Liver (tissue), 8 donors: ENCODE measurements at regions not wholly inside any gene's neighbourhood (a gene's known extent, or its start where the extent isn't known, plus 50 kb on each side); places are given as distances from the start of the nearest gene placed in this dataset.

ENCODE experiments used
- DNase-seq: peaks from one replicate; pipeline ENCODE4 v3.0.0-alpha.2; 2017; ENCODE audit warnings: low spot score
- H3K27ac ChIP-seq, 2 donors: one replicate each; pipeline ENCODE4 v1.7.0; 2013; ENCODE audit warnings: inconsistent platforms in 2 of 2, low read length in 2 of 2, control low read depth in 1 of 2, low read depth in 1 of 2, mild to moderate bottlenecking in 1 of 2
- H3K27me3 ChIP-seq, 4 donors: one replicate each; pipeline versions ENCODE4 v1.6.1 to v1.7.0; 2013; ENCODE audit warnings: low read length in 3 of 4, inconsistent platforms in 1 of 4, mild to moderate bottlenecking in 1 of 4, moderate library complexity in 1 of 4; ENCODE audit not compliant: control insufficient read depth in 4 of 4, insufficient read depth in 4 of 4
- H3K36me3 ChIP-seq, 4 donors: one replicate each; pipeline versions ENCODE4 v1.6.1 to v1.7.0; 2013; ENCODE audit warnings: low read length in 3 of 4, mild to moderate bottlenecking in 3 of 4, low read depth in 1 of 4, moderate library complexity in 1 of 4; ENCODE audit not compliant: control insufficient read depth in 4 of 4, insufficient read depth in 3 of 4
- H3K4me1 ChIP-seq, 4 donors: one replicate each; pipeline versions ENCODE4 v1.6.1 to v1.7.0; 2013; ENCODE audit warnings: low read length in 3 of 4, mild to moderate bottlenecking in 3 of 4, moderate library complexity in 1 of 4; ENCODE audit not compliant: control insufficient read depth in 4 of 4, insufficient read depth in 4 of 4
- H3K4me3 ChIP-seq, 3 donors: one replicate each; pipeline versions ENCODE4 v1.6.1 to v1.7.0; 2013; ENCODE audit warnings: low read length in 3 of 3, control low read depth in 1 of 3, low read depth in 1 of 3, mild to moderate bottlenecking in 1 of 3
- H3K9ac ChIP-seq, 2 donors: one replicate each; pipeline ENCODE4 v1.7.0; 2013; ENCODE audit warnings: low read length in 2 of 2, mild to moderate bottlenecking in 2 of 2, moderate library complexity in 2 of 2, control low read depth in 1 of 2, low read depth in 1 of 2
- H3K9me3 ChIP-seq, 4 donors: one replicate each; pipeline versions ENCODE4 v1.6.1 to v1.7.0; 2013; ENCODE audit warnings: low read length in 3 of 4; ENCODE audit not compliant: control insufficient read depth in 4 of 4
- CTCF ChIP-seq: fragments of 150-350 bp; IDR thresholded peaks from 2 replicates; pipeline ENCODE4 v1.5.1; 2017; ENCODE audit warnings: improper control_type of control experiment, low read depth, low read length; ENCODE audit not compliant: missing input control
- FOXA1 ChIP-seq: IDR thresholded peaks from 2 replicates; pipeline ENCODE4 v1.6.1; 2016; ENCODE audit warnings: antibody characterized with exemption
- FOXA2 ChIP-seq: IDR thresholded peaks from 2 replicates; pipeline ENCODE4 v1.6.1; 2016; ENCODE audit warnings: antibody characterized with exemption
- HNF4A ChIP-seq, 2 donors: conservative IDR thresholded peaks; 2 replicates each; pipeline ENCODE4 v1.6.1; 2016; ENCODE audit warnings: antibody characterized with exemption in 2 of 2, mild to moderate bottlenecking in 2 of 2
- HNF4G ChIP-seq: IDR thresholded peaks from 2 replicates; pipeline ENCODE4 v1.6.1; 2016; ENCODE audit warnings: antibody characterized with exemption
- JUND ChIP-seq, 2 donors: IDR thresholded peaks; 2 replicates each; pipeline ENCODE4 v1.6.1; 2016; ENCODE audit warnings: antibody characterized with exemption in 2 of 2
- RAD21 ChIP-seq, 2 donors: IDR thresholded peaks; 2 replicates each; pipeline ENCODE4 v1.6.1; 2016; ENCODE audit warnings: antibody characterized with exemption in 2 of 2, mild to moderate bottlenecking in 2 of 2
- REST ChIP-seq: IDR thresholded peaks from 2 replicates; pipeline ENCODE4 v1.6.1; 2016; ENCODE audit warnings: antibody characterized with exemption, mild to moderate bottlenecking
- RXRA ChIP-seq, 2 donors: IDR thresholded peaks; 2 replicates each; pipeline ENCODE4 v1.6.1; 2017 to 2018; ENCODE audit warnings: antibody characterized with exemption in 2 of 2, mild to moderate bottlenecking in 1 of 2
- SP1 ChIP-seq: IDR thresholded peaks from 2 replicates; pipeline ENCODE4 v1.6.1; 2018; ENCODE audit warnings: antibody characterized with exemption, mild to moderate bottlenecking
- YY1 ChIP-seq: IDR thresholded peaks from 2 replicates; pipeline ENCODE4 v1.6.1; 2016; ENCODE audit warnings: antibody characterized with exemption, mild to moderate bottlenecking
- WGBS: extraction: QIAGEN DNeasy Blood & Tissue Kit; methylation state at CpG from one replicate; pipeline ENCODE4 v1.1.7; 2013; 5-methylcytosine and 5-hydroxymethylcytosine counted together
- donor health status: healthy.
- donor health status: healthy.
- donor health status: healthy.
- donor health status: healthy.
- donor health status: healthy.

DNA sequence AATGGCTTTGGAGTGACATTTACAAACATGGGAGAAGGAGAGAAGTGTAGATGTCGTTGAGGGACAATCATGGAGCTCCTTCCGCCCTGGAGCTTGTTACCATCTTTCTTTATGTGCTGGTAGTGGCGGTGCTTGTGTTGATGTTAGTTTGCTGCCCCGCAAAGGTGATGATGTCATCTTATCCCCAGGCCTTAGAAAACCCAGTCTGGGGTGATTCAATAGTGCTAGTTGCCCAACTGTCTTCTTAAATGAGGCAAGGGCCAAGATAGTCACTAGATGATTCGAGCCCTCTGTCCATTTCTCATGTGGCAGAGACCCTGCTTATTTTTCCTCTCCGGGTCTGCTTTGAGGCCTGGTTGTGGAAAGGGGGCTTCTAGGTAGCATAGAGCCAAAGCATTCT, 277.4 kb downstream of the CCSER2 start:
- WGBS = 91% methylated on average over 6 of the region's 6 CpGs
- DNase-seq = no peak
- no peaks in the 10 kb centered on the region for H3K27me3 ChIP-seq
- H3K4me3 ChIP-seq = no peak overlapping the region
- no peaks in the 10 kb centered on the region for H3K9me3 ChIP-seq
- H3K27ac ChIP-seq = no peak overlapping the region
- no peaks in the 10 kb centered on the region for H3K36me3 ChIP-seq
- peaks cover 0 to 23% (median 20%) of the 10 kb centered on the region in 4 donors for H3K4me1 ChIP-seq
- H3K9ac ChIP-seq = no peak overlapping the region
- TF ChIP-seq CTCF (no peak), FOXA2 (no peak), FOXA1 (no peak)

DNA sequence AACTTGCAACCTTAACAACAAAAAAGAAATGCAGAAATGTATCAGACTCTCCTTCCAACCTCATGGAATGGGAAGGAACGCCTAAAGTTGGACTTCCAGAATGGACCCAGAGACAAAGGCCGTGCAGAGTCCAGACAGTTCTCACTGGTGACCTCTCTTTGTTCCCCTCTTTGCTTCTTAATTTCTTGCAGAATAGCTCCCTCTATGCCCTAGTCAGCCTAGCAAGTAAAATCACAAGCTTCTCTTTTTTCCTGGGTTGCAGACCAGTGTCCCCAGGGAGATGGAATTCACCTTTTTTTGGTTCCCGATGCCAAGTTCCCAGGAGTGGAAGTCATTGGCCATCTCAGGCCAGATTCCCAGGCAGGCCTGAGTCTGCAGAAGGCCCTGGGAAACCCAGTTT, 278.0 kb downstream of the CCSER2 start:
- WGBS = 72% methylated on average over 3 of the region's 3 CpGs
- H3K4me1 ChIP-seq = peaks cover 0 to 23% (median 20%) of the 10 kb centered on the region in 4 donors
- H3K9me3 ChIP-seq = no peaks in the 10 kb centered on the region
- no peaks in the 10 kb centered on the region for H3K27me3 ChIP-seq
- no peak overlapping the region for H3K9ac ChIP-seq
- H3K4me3 ChIP-seq = no peak overlapping the region
- no peak for DNase-seq
- TF ChIP-seq HNF4G (no peak), JUND (IDR thresholded peaks at IDR 0.05) (no peak), FOXA1 (no peak), RXRA (IDR thresholded peaks at IDR 0.05) (no peak)
- H3K27ac ChIP-seq = no peak overlapping the region
- H3K36me3 ChIP-seq = no peaks in the 10 kb centered on the region

DNA sequence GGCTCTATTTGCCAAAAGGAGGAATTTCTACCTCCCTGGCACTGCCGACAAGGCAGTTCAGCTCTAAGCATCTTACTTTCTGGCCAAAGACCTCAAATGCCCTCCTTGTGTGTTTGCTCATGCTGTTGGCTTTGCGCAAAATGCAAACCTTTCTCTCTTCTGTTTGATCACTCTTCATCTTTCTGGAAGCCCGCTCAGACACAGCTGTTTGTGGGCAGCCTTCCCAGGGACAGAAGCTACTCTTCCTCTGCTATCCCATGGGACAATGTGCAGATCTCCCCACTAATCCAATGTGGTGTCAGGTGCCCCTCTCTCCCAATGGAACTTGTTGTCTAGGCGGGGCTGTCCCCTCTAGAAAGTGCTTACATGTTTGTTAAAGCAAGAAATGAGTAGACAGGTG, 278.7 kb downstream of the CCSER2 start:
- no peak for DNase-seq
- H3K4me1 ChIP-seq = peaks cover 0 to 23% (median 20%) of the 10 kb centered on the region in 4 donors
- TF ChIP-seq HNF4A (conservative IDR thresholded peaks at IDR 0.05) = peak; percentile 23 to 53
- TF ChIP-seq JUND (IDR thresholded peaks at IDR 0.05) = peak in 1 of 2 donors; percentile 35
- TF ChIP-seq YY1 = peak; percentile 13
- peak; percentile 82 to 83 for TF ChIP-seq RXRA (IDR thresholded peaks at IDR 0.05)
- peak in 1 of 2 donors; percentile 27 for TF ChIP-seq RAD21 (IDR thresholded peaks at IDR 0.05)
- TF ChIP-seq REST = no peak
- no peak for TF ChIP-seq FOXA1
- TF ChIP-seq SP1 = peak; percentile 18
- no peaks in the 10 kb centered on the region for H3K36me3 ChIP-seq
- no peaks in the 10 kb centered on the region for H3K9me3 ChIP-seq
- H3K27ac ChIP-seq = peak overlapping the region in 1 of 2 donors; percentile 54
- H3K4me3 ChIP-seq = no peak overlapping the region
- 36% methylated on average over 4 of the region's 4 CpGs for WGBS
- H3K9ac ChIP-seq = no peak overlapping the region
- no peaks in the 10 kb centered on the region for H3K27me3 ChIP-seq
